ENCODE measurements at regions not wholly inside any gene's neighbourhood (a gene's known extent, or its start where the extent isn't known, plus 50 kb on each side); places are given as distances from the start of the nearest gene placed in this dataset.

GRCh38 chr4:138005486-138005885 lies 236.7 kb downstream of the SLC7A11 start:
- no peak for TF ChIP-seq CTCF (IDR thresholded peaks at IDR 0.05)
- no peak for TF ChIP-seq MAX (IDR thresholded peaks at IDR 0.05; ENCODE audit: low read depth)
- TF ChIP-seq TEAD4 (IDR thresholded peaks at IDR 0.05; ENCODE audit: borderline replicate concordance, insufficient read depth), result no peak
- no peak for TF ChIP-seq RFX5 (IDR thresholded peaks at IDR 0.05; ENCODE audit: low read length)
- TF ChIP-seq RAD21 (IDR thresholded peaks at IDR 0.05; ENCODE audit: low read length), result no peak
- no peak for TF ChIP-seq PBX3 (IDR thresholded peaks at IDR 0.05)
- TF ChIP-seq SMC3 (IDR thresholded peaks at IDR 0.05; ENCODE audit: low read depth, low read length), result no peak
- no peak for TF ChIP-seq TCF12 (IDR thresholded peaks at IDR 0.05)
- TF ChIP-seq ELF1 (IDR thresholded peaks at IDR 0.05), result no peak
- TF ChIP-seq GABPA (IDR thresholded peaks at IDR 0.05; ENCODE audit: low read depth), result no peak
